Frontal cortex (tissue), 3 donors: ENCODE measurements at regions not wholly inside any gene's neighbourhood (a gene's known extent, or its start where the extent isn't known, plus 50 kb on each side); places are given as distances from the start of the nearest gene placed in this dataset.
"Not testable (repeated sequence)": the region's sequence is repeated elsewhere in the genome, so short reads cannot be mapped to it uniquely, and the experiment has no call there.

Source experiments
- DNase-seq, 2 donors: peaks; one replicate each; pipeline ENCODE4 v3.0.0; 2012; ENCODE audit warnings: low spot score in 2 of 2
- FAIRE-seq: peaks from 2 replicates; lab custom pipeline; 2012; peaks lifted over from hg19 to GRCh38; lab: Jason Lieb, UNC
- donor health status: control.
- donor health status: control.
- donor health status: control.

GRCh38 chr13:109989155-109989554 is 202.8 kb upstream of the IRS2 start:
- DNase-seq, result no peak
- no peak for FAIRE-seq

GRCh38 chr13:109986851-109987250 is 200.5 kb upstream of the IRS2 start:
- FAIRE-seq (no peak), DNase-seq (no peak)

DNA sequence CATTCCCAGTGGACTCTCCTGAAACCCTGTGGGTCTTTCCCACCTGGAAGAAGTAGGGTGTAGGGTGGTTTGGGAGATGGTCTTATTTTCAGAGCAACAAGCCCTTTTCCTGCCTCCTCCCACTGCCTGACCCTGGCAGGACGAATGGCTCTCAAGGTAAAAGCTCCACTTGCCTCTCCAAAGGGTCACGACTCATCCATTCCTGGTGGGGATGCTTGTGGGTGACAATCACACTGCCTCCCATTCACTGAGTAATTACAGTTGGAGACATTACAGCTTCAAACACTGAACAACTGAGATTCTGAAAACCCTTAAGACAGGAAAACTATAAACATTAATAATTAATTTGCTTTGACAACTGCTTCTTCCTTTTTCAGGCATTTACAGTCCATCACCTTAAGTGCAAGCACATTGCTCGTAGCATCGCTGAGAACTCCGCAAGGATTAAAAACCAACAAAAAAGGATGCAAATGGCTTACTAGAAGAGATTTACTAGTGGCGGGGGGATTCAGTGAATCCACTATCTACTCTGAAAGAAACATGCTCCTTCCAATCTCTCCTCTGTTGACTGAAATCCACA is 199.6 kb upstream of the IRS2 start:
- FAIRE-seq, result no peak

DNA sequence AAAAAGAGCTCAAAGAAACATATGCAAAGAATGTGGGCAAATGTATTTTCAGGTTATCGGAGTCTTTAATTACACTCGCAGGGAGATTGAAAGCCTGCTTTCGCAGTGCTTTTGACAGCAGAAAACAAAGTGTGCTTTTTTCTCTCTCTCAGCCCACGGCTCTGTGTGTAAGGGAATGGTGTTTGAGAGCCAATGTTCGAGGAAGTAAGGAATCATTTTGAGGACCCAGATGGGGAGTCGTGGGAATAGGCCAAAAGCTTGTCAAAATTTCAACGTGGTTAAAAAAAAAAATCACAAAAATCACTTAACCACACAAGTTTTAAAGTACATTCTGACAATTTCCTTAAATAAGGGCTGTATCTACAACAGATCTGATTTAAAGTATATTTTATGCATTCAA is 197.1 kb upstream of the IRS2 start:
- DNase-seq (no peak), FAIRE-seq (no peak)

More for the DNA sequence above, 199.6 kb upstream of the IRS2 start:
- DNase-seq, result no peak

DNA sequence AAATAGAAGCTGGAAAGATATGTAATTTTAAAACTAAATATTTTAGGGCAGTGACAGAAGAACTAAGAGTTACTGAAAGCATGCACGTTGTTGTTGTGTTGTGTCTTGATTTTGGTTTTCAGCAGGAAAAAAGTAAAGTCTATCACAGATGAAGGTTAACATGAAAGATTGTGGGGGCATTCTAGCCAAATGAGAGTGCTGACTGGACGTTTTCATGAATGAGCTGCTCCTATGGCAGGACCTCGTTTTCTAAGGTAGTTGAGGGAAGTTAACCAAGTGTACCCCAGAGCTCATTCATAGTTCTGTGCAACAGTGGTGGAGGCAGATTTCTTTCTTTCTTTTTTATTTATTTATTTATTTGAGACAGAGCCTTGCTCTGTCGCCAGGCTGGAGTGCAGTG is 194.6 kb upstream of the IRS2 start:
- FAIRE-seq, result no peak

GRCh38 chr13:109979676-109980075 is 193.3 kb upstream of the IRS2 start:
- not testable (repeated sequence) for FAIRE-seq

More for the DNA sequence above, 194.6 kb upstream of the IRS2 start:
- DNase-seq, result no peak

DNA sequence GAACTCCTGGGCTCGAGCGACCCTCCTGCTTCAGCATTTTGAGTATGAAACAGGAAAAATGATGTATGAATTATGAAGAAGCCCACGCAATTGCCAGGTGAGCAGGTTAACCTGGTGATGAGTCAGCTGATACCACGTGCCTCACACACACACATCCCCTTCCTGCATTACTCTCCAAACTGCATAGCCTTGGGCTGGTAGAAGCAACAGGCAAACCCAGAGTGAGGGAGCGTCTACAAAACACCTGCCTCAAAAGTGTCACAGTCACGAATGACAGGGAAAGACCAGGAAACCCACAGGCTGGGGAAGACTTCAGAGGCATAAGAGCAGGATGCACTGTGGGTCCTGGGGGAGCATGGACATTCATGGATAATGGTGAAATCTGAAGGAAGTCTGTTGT is 192.8 kb upstream of the IRS2 start:
- FAIRE-seq (no peak), DNase-seq (no peak)

More at GRCh38 chr13:109979676-109980075, 193.3 kb upstream of the IRS2 start:
- not testable (repeated sequence) for DNase-seq

GRCh38 chr13:109977212-109977968 is 191.0 kb upstream of the IRS2 start:
- no peak for FAIRE-seq
- DNase-seq, result no peak

DNA sequence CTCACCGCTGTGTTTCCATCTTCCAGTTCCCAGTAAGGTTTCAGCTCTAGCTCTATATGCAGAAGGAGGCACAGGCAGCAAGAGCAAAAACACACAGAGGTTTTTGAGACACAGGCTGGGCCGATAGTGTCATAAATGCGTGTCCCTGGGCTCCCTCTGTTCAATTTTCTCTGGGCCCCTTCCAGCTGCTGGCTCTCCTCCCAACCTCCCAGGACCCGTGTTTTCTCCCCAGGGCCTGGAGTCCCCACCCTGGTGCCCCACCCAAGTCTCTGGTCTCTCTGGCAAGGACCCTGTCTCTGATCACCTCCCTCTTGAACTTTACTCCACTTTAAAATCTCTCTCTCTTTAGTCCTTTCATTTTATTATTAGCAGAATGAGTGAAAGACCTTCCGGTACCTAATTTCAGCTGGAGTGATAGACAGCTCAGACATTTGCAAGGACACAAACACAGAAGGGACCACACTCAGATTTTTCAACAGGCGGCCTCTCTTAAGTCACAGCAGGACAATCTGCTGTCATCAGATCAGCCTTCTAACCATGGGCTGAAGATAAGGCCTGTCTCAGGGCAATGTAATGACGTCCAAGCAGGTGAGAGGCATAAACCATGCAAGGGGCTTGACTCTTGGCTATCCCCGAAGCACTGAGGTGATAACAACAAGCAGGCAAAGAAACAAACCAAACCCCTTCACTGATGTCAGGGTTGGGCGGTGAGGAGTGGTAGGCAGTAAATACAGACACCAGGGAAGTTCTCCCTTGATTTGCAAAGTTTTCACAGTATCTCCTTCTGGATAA is 190.0 kb upstream of the IRS2 start:
- FAIRE-seq (no peak), DNase-seq (no peak)

DNA sequence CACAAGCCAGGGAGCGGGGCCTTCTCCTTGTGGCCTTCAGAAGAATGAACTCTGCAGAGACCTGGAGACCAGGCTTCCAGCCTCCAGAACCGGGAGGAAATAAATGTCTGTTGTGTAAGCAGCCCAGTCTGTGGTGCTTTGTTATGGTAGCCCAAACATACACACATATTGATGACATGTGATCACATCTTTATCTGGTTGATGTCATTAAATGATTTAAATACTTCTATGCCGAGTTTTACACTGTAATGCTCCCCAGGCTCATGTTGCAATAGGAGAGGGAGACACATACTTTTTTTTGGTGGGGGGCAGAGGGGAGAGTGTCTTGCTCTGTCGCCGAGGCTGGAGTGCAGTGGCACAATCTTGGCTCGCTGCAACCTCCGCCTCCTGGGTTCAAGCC is 188.0 kb upstream of the IRS2 start:
- no peak for FAIRE-seq

GRCh38 chr13:109973279-109973678 is 186.9 kb upstream of the IRS2 start:
- DNase-seq (no peak), FAIRE-seq (no peak)

More for the DNA sequence above, 188.0 kb upstream of the IRS2 start:
- DNase-seq, result no peak

DNA sequence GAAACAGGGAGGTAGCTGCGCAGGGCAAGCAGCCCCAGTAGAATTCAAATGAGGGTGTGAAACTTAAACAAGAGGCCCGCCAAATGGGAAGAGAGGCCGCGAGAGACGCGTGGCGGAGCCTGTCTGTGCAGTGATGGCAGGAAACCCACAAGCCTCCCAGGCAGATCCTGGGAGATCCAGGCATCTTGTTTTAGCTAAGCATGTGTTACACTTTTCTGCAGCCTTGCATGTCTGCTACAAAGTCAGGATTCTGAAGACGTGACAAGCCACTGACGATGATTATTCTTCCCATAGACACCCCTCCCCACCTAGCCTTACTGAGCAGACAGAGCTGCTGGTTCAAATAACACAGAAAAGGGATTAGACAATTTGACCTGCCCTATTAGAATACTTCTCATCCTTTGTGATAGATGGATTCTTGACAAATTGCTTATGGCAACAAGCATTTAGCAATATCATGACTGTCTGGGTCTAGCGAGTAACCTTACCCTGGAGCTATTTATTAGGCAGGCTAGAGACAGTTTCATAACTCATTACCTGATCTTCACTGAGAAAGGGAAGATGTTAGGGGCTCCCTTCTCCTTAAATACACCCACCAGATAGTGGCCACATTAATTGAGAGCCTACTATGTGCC is 185.2 kb upstream of the IRS2 start:
- DNase-seq, result no peak
- no peak for FAIRE-seq

DNA sequence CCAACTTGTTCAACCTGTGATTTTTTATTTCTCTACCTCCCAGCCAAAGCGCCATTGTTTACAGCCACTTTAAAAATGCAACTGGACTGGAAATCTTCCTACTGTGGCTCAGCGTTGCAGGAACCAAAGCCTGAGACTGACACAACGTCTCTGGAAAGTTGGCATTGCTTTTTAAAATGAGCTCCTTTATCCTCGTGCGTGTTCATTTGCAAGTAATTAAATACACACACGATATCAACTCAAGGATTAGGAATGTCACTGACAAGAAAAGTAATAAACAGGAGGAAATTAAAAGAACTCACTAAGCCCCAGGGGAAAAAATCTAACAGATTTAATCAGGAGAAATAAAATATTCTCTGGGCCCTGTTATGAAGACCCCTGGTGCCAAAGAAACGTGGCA is 184.6 kb upstream of the IRS2 start:
- DNase-seq, result no peak
- FAIRE-seq, result no peak

DNA sequence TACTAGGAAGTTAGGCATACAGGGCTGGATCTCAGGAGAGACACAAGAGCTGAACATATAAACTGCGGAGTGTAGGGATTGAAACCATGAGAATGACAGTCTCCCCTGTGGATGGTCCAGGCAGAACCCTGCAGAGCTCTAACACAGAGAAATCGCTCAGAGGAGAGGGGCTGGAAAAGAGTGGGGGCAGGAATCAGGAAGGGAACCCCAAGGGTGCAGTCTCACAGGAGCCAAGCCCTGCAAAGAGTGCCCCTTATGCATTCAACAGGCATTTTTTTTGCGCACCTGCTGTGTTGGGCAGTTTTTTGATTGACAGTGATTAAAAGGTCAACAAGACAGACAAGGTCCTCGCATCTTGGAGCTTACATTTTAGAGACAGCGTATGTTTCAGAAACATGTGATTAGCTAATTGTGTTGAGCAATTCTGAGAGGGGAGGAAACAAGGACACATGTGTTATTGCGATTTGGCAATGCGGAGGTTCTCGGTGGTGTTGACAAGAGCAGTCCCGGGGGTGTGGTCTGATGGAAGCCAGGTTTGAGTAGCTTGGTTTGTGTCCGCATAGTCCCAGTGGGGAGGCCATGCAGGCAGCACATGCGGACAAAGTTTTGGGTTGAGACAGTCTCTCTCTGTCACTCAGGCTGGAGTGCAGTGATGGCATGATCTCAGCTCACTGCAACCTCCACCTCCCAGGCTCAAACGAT is 182.6 kb upstream of the IRS2 start:
- FAIRE-seq, result no peak
- DNase-seq, result no peak

- FAIRE-seq (no peak), DNase-seq (no peak)
Observed at GRCh38 chr13:109963960-109964563, 177.7 kb upstream of the IRS2 start.

DNA sequence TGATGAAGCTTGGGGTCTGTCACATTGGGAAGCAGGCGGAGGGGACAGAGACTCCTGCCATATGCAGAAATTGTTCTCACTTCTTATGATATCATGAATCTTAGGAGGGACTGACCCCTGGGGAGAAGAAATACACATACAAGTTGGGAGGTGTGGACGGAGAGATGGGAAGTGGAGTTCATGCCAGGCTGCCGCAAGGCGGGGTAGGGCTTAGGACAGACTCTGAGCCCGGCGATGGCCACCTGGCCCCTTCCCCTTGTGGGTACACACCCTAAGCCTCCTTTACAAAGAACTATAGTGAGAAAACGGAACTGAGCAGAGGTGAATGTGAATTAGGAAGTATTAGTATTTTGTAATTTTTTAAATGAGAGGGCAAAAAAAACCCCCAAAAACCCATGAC is 177.0 kb upstream of the IRS2 start:
- no peak for FAIRE-seq

DNA sequence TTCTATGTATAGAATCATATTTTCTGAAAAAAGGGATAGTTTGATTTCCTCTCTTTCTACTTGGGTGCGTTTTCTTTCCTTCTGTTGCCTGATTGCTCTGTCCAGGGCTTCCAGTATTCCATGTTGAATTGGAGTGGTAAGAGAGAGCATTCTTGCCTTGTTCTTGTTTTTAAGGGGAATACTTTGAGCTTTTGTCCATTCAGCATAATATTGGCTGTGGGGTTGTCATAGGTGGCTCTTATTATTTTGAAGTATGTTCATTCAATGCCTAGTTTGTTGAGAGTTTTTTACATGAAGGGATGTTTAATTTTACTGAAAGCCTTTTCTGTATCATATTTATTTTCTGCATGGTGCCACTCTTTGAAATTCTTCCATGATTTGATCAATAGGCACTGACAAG is 173.5 kb upstream of the IRS2 start:
- DNase-seq (no peak), FAIRE-seq (no peak)

More for the DNA sequence above, 177.0 kb upstream of the IRS2 start:
- DNase-seq, result no peak

GRCh38 chr13:109957875-109958274 is 171.5 kb upstream of the IRS2 start:
- no peak for DNase-seq
- no peak for FAIRE-seq

DNA sequence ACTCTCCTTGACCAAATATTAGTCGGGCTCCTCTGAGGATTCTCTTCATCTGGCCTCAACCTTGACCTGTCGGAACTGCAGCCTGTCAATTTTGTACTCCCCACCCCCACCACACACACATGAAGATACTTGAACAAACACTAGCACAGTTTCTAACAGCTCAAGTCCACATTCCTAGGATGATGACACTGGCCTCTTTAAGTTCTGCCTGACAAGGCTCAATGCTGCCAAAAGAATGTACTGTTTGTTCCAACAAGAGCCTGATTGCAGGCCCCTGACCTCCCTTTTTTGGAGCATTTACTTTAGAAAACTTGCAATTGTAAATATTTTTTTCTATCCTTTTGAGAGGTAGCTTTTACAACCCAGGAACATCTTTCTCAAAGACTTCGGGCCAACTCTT is 169.2 kb upstream of the IRS2 start:
- no peak for DNase-seq

More for the DNA sequence above, 169.2 kb upstream of the IRS2 start:
- FAIRE-seq, result no peak
